NCI-H460 (cell line): ENCODE measurements at regions not wholly inside any gene's neighbourhood (a gene's known extent, or its start where the extent isn't known, plus 50 kb on each side); places are given as distances from the start of the nearest gene placed in this dataset.
"Not testable (repeated sequence)": the region's sequence is repeated elsewhere in the genome, so short reads cannot be mapped to it uniquely, and the experiment has no call there.

Source experiments
- DNase-seq: peaks from one replicate; pipeline ENCODE4 v3.0.0-alpha.2; 2016; ENCODE audit warnings: low read depth; ENCODE audit errors: extremely low read depth

- DNase-seq: no peak
Observed at GRCh38 chr15:100733101-100733842, 130.9 kb downstream of the ASB7 start.

- DNase-seq: not testable (repeated sequence)
Observed at GRCh38 chr15:100733843-100734185, 131.4 kb downstream of the ASB7 start.

GRCh38 chr15:100734586-100734985, 132.2 kb downstream of the ASB7 start:
- DNase-seq: no peak

DNA sequence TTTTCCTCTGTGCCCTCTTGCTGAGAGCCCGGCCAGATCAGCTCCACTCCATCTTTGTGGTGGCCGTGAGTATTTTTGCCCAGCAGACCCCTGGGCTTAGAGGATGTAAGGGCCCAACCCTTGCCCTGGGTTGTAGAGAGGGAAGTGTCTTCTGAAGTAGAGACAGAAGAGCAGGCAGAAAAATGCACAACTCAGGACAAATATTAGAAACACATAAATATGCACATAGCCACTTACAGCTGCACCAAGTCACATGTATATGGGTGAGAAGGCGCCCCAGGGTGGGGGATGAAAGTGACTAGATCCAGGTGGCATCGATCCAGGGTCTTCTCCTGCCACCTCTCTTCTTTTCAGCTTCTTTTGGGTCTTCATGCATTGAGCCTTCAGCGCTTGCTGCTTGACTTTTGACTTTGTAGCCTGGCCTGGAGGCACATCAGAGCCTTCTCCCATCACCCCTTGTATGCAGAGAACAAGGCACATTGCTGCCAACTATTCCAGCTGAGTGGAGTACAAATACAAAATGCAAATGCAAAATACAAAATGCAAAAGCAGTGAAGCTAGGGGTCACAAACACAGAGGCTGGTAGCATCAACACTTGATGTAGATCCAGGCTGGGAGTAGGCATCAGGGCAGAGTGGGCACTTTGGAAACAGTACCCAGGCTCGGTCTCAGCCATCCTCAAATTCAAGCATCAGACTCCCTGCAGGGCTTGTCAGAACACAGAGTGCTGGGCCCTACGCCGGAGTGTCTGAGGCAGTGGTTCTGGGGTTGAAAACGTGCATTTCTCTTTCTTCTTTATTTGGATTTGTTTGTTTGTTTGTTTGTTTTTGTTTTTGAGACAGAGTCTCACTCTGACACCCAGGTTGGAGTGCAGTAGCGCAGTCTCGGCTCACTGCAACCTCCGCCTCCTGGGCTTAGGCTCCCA, 133.0 kb downstream of the ASB7 start:
- no peak for DNase-seq

DNA sequence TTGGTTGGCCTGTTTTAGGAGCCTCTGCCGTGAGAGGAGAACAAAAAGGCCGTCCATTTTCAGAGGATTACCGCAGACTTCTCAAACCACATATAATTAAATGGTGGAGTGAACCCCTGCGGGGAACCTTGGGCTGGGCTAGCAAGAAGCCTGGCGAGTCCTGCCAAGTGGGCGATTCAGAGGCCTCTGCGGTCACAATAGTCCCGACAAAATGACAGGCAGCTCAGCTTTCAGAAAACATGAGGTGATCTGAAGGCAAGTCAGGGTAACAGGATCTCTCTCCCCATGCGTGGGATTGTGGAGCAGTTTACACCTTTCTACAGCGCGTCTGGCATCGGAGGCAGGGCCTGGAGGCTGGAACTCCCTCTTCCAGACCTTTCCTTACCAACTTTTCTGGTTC, 134.8 kb downstream of the ASB7 start:
- DNase-seq: no peak

GRCh38 chr15:100738614-100739013, 136.2 kb downstream of the ASB7 start:
- DNase-seq: no peak

- no peak for DNase-seq
Observed at GRCh38 chr15:100740138-100740537, 137.7 kb downstream of the ASB7 start.

DNA sequence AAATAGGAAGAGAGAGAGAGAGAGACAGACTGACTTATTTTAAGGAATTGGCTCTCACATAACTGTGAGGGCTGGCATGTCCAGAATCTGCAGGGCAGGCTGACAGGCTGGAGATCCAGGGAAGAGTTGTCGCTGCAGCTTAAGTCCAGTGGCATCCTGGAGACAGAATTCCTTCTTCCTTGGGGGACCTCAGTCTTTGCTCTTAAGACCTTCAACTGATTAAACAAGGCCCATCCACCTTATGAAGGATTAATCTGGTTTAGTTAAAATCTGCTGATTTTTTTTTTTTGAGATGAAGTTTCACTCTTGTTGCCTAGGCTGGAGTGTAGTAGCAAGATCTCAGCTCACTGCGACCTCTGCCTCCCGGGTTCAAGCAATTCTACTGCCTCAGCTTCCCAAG, 128.0 kb upstream of the ALDH1A3 start:
- DNase-seq: no peak

DNA sequence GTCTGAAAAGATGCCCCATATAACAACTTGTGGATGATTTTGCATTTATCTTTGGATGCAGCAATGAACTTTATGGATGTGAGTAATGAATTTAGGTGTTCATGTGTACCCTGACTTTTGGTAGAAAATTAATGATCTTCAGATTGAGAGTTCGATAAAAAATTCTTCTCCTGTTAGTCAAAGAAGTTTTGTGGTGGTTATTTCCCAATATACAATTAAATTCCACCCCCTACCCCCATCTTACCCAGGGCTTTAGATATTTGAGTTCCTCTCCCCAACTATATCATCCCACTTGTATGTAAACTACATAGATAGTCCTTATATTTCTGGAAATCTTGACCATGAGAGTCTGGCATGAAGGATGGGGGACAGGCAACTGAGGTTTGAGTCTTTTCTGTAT, 126.1 kb upstream of the ALDH1A3 start:
- DNase-seq: no peak

DNA sequence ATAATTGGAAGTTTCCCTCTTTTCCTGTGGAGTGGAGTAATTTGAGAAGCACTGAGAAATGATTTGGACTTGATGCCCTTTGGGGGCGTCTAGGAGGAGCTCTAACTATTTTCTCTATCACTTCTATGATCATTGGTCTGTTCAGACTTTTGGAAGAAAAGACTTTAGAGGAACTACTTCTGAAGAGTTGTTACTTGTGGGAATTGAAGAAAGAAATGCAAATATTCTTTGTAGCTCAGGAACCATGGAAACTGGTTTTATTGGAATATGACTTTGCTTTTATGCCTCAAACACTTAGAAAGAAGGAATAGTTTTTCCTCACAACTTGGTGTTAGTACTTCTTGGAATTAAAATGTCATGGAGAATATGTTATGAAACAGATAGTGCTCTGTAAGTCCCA, 122.0 kb upstream of the ALDH1A3 start:
- no peak for DNase-seq

- DNase-seq: no peak
Observed at GRCh38 chr15:100758555-100758954, 121.1 kb upstream of the ALDH1A3 start.

- no peak for DNase-seq
Observed at GRCh38 chr15:100759106-100759505, 120.5 kb upstream of the ALDH1A3 start.

DNA sequence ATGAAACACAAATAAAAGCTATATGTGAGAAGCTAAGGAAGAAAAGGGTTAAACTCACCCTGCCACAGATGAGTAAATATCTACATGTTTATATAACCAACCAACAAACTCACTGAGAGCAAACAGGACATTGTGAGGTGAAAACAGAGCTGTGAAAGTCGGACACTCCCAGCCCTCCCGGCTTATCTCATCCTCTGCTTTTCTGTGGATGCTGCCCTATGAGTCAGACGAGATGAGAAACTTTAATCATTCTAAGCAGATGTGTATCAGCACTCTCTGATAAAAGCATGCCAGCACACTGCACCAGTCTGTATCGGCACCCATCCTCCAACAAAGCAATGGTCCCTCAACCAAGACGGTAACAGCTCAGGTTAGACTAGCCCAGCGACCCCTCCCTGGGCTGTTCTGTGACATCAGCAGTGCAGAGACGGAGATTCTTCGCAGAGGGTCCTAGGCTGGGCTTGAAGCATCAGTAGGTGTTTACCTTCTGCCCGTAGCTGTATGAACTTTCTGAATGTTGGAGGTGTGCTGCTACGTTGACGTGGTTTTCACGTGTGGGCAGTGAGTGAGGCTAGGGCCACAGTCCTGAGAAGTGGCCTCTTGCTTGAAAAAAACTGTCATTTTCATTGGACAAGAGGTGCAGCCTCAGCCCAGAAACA, 119.8 kb upstream of the ALDH1A3 start:
- DNase-seq: peak; percentile 62

GRCh38 chr15:100760357-100760903, 119.2 kb upstream of the ALDH1A3 start:
- DNase-seq: no peak

GRCh38 chr15:100761290-100761935, 118.2 kb upstream of the ALDH1A3 start:
- DNase-seq: no peak

GRCh38 chr15:100762289-100762688, 117.3 kb upstream of the ALDH1A3 start:
- no peak for DNase-seq

GRCh38 chr15:100762913-100763834, 116.5 kb upstream of the ALDH1A3 start:
- no peak for DNase-seq

DNA sequence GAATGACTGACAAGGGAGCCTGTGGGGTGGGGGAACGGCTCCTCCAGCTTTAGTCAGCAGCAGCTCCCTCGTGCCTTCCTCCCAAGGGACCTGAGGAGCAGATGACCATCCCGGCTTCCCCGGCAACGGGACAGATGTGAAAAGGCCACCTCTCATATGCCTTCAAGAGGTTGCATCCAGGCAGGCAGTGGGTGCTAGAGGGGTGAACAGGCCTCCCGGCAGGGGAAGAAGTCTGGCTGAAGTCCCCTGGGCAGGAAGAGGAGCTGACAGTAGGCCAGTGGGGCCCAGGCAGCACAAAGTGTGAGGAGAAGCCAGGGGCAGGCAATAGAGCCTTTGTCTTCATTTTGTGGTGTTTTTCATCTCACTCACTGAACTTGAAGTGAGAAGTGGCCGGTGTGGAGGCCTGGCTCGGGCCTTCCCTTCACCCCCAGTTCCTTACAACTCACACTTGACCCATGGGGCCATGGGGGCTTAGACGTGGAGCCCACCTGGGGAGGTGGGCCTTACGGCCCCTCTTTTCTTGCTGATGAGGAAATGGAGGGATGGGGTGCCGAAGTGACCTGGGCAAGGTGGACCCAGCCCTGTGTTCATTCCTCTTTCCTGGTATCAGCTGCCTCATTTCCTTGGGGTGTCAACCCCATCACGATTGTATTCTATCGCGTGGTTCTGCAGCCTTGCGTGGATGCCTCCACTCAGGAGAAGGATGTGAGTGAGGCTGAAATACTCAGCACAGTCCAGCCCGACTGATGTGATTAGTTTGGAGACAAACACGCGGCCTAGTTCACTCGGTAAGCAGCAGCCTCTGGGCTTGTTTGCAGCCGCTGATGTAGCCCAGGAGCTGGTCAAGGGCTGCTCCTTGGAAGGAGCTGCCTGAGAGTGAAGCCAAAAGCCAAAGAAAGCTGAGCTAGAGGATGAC, 115.5 kb upstream of the ALDH1A3 start:
- DNase-seq: no peak
